ENCODE measurements at regions not wholly inside any gene's neighbourhood (a gene's known extent, or its start where the extent isn't known, plus 50 kb on each side); places are given as distances from the start of the nearest gene placed in this dataset.

GRCh38 chr6:149136913-149137286 lies 180.6 kb upstream of the TAB2 start:
- H3K9me3 Mint-ChIP-seq (ENCODE audit: low read depth), result no peaks in the 10 kb centered on the region
- no peak overlapping the region for H3K27ac Mint-ChIP-seq (ENCODE audit: unreplicated experiment)
- H3K4me1 Mint-ChIP-seq (ENCODE audit: low read depth), result peaks cover 11% of the 10 kb centered on the region
- no peak for TF ChIP-seq CTCF (IDR thresholded peaks at IDR 0.05)
- H3K36me3 Mint-ChIP-seq (ENCODE audit: low read depth), result no peaks in the 10 kb centered on the region
- peaks cover 2% of the 10 kb centered on the region for H3K27me3 Mint-ChIP-seq (ENCODE audit: low read depth)
- H3K4me3 Mint-ChIP-seq (ENCODE audit: unreplicated experiment), result no peak overlapping the region
- DNase-seq (ENCODE audit: low spot score), result no peak

GRCh38 chr6:149137594-149137993 lies 179.9 kb upstream of the TAB2 start:
- no peaks in the 10 kb centered on the region for H3K36me3 Mint-ChIP-seq (ENCODE audit: low read depth)
- H3K27me3 Mint-ChIP-seq (ENCODE audit: low read depth), result peaks cover 2% of the 10 kb centered on the region
- H3K4me1 Mint-ChIP-seq (ENCODE audit: low read depth), result peaks cover 11% of the 10 kb centered on the region
- no peak for DNase-seq (ENCODE audit: low spot score)
- H3K4me3 Mint-ChIP-seq (ENCODE audit: unreplicated experiment), result no peak overlapping the region
- H3K27ac Mint-ChIP-seq (ENCODE audit: unreplicated experiment), result no peak overlapping the region
- TF ChIP-seq CTCF (IDR thresholded peaks at IDR 0.05), result no peak
- no peaks in the 10 kb centered on the region for H3K9me3 Mint-ChIP-seq (ENCODE audit: low read depth)

- no peaks in the 10 kb centered on the region for H3K9me3 Mint-ChIP-seq (ENCODE audit: low read depth)
- TF ChIP-seq CTCF (IDR thresholded peaks at IDR 0.05), result no peak
- H3K4me3 Mint-ChIP-seq (ENCODE audit: unreplicated experiment), result no peak overlapping the region
- peaks cover 2% of the 10 kb centered on the region for H3K27me3 Mint-ChIP-seq (ENCODE audit: low read depth)
- H3K27ac Mint-ChIP-seq (ENCODE audit: unreplicated experiment), result no peak overlapping the region
- DNase-seq (ENCODE audit: low spot score), result no peak
- H3K36me3 Mint-ChIP-seq (ENCODE audit: low read depth), result no peaks in the 10 kb centered on the region
- peaks cover 7% of the 10 kb centered on the region for H3K4me1 Mint-ChIP-seq (ENCODE audit: low read depth)
Measured at GRCh38 chr6:149138089-149138488, 179.4 kb upstream of the TAB2 start.

GRCh38 chr6:149138699-149139294 lies 178.7 kb upstream of the TAB2 start:
- no peak for TF ChIP-seq CTCF (IDR thresholded peaks at IDR 0.05)
- Mint-ChIP-seq H3K27me3 (ENCODE audit: low read depth) (no peaks in the 10 kb centered on the region), H3K36me3 (ENCODE audit: low read depth) (no peaks in the 10 kb centered on the region), H3K27ac (ENCODE audit: unreplicated experiment) (no peak overlapping the region), H3K9me3 (ENCODE audit: low read depth) (no peaks in the 10 kb centered on the region), H3K4me3 (ENCODE audit: unreplicated experiment) (no peak overlapping the region), H3K4me1 (ENCODE audit: low read depth) (peaks cover 4% of the 10 kb centered on the region)
- no peak for DNase-seq (ENCODE audit: low spot score)

GRCh38 chr6:149139782-149140136 lies 177.8 kb upstream of the TAB2 start:
- Mint-ChIP-seq H3K4me3 (ENCODE audit: unreplicated experiment) (no peak overlapping the region), H3K9me3 (ENCODE audit: low read depth) (no peaks in the 10 kb centered on the region), H3K4me1 (ENCODE audit: low read depth) (peaks cover 4% of the 10 kb centered on the region), H3K27ac (ENCODE audit: unreplicated experiment) (no peak overlapping the region), H3K27me3 (ENCODE audit: low read depth) (no peaks in the 10 kb centered on the region), H3K36me3 (ENCODE audit: low read depth) (no peaks in the 10 kb centered on the region)
- no peak for DNase-seq (ENCODE audit: low spot score)
- TF ChIP-seq CTCF (IDR thresholded peaks at IDR 0.05), result no peak
